OCI-LY7 (cell line): ENCODE measurements at regions not wholly inside any gene's neighbourhood (a gene's known extent, or its start where the extent isn't known, plus 50 kb on each side); places are given as distances from the start of the nearest gene placed in this dataset.
"Not testable (repeated sequence)": the region's sequence is repeated elsewhere in the genome, so short reads cannot be mapped to it uniquely, and the experiment has no call there.

ENCODE experiments used
- BruUV-seq: library from RNA; stranded (reverse); fragments of 400-500 nt; replicated peaks from 2 replicates; lab custom pipeline; 2021; lab: Mats Ljungman, UMichigan
- CTCF ChIA-PET: fragments of 300-600 bp; sonication (Branson Sonifier 250); formaldehyde crosslinking; loops from one replicate; lab custom pipeline; 2022; ENCODE audit warnings: antibody characterized with exemption; ENCODE audit not compliant: unreplicated experiment; lab: Charles Lee
- POLR2A ChIA-PET: fragments of 300-600 bp; sonication (Branson Sonifier 250); formaldehyde crosslinking; loops from one replicate; lab custom pipeline; 2022; ENCODE audit warnings: antibody characterized with exemption; lab: Charles Lee
- DNase-seq: peaks from one replicate; pipeline ENCODE4 v3.0.0-alpha.2; 2015; ENCODE audit warnings: low spot score
- H2AFZ ChIP-seq: fragments of 200-600 bp; sonication (generic), shearing (Covaris generic); 2 replicates; pipeline ENCODE4 v1.6.1; 2014; ENCODE audit warnings: mild to moderate bottlenecking, antibody characterized with exemption, low read length, moderate library complexity
- H3K27ac ChIP-seq: fragments of 200-600 bp; sonication (generic); 2 replicates; pipeline ENCODE4 v1.5.1; 2014; ENCODE audit warnings: mixed run types, low read depth, mild to moderate bottlenecking, moderate library complexity, low read length, inconsistent platforms; ENCODE audit not compliant: poor library complexity, severe bottlenecking
- H3K36me3 ChIP-seq: fragments of 200-600 bp; sonication (generic); 2 replicates; pipeline ENCODE4 v1.6.1; 2014; ENCODE audit warnings: mild to moderate bottlenecking, antibody characterized with exemption, low read length, moderate library complexity, mixed read lengths; ENCODE audit not compliant: insufficient read depth
- H3K4me1 ChIP-seq: fragments of 200-600 bp; sonication (generic); 2 replicates; pipeline ENCODE4 v1.5.1; 2014; ENCODE audit warnings: mild to moderate bottlenecking, low read length; ENCODE audit not compliant: insufficient read depth, poor library complexity, severe bottlenecking
- H3K4me2 ChIP-seq: fragments of 200-600 bp; sonication (generic); 2 replicates; pipeline ENCODE4 v1.6.1; 2014; ENCODE audit warnings: mild to moderate bottlenecking, low read length
- H3K4me3 ChIP-seq: fragments of 200-600 bp; sonication (generic); 2 replicates; pipeline ENCODE4 v1.5.1; 2014; ENCODE audit warnings: mild to moderate bottlenecking, low read depth, low read length; ENCODE audit not compliant: poor library complexity, severe bottlenecking
- H3K79me2 ChIP-seq: fragments of 200-600 bp; sonication (generic); 2 replicates; pipeline ENCODE4 v1.6.1; 2016; ENCODE audit warnings: low read depth, mild to moderate bottlenecking, low read length, moderate library complexity, mixed read lengths; ENCODE audit not compliant: insufficient read depth
- H3K9me2 ChIP-seq: fragments of 200-600 bp; sonication (generic); 2 replicates; pipeline ENCODE4 v1.6.1; 2016; ENCODE audit warnings: mild to moderate bottlenecking, low read length, mixed read lengths; ENCODE audit not compliant: insufficient read depth
- H3K9me3 ChIP-seq: fragments of 200-600 bp; sonication (generic); 2 replicates; pipeline ENCODE4 v1.6.1; 2014; ENCODE audit warnings: mild to moderate bottlenecking, mixed run types, low read length, mixed read lengths
- H4K20me1 ChIP-seq: fragments of 200-600 bp; sonication (generic); 2 replicates; pipeline ENCODE4 v1.6.1; 2014; ENCODE audit warnings: mild to moderate bottlenecking, antibody characterized with exemption, low read length, moderate library complexity, mixed read lengths; ENCODE audit not compliant: insufficient read depth
- CTCF ChIP-seq: fragments of 200-600 bp; sonication (generic); conservative IDR thresholded peaks from 2 replicates; pipeline ENCODE4 v1.5.1; 2014; ENCODE audit warnings: mild to moderate bottlenecking, antibody characterized with exemption, low read length, moderate library complexity, mixed read lengths
- EZH2phosphoT487 ChIP-seq: fragments of 200-600 bp; sonication (generic); IDR thresholded peaks from 2 replicates; pipeline ENCODE4 v1.6.1; 2018; ENCODE audit warnings: low read depth, borderline replicate concordance, mild to moderate bottlenecking, mixed run types, antibody characterized with exemption, low read length, moderate library complexity, mixed read lengths
- intact Hi-C: fragments of 100-400 bp; cut with micrococcal nuclease; formaldehyde crosslinking; loops from one replicate; pipeline ENCODE4 v1.10.0; 2022; ENCODE audit not compliant: unreplicated experiment

- intact Hi-C loops = no loop called here
- Histone ChIP-seq H3K79me2 (no peaks in the 10 kb centered on the region), H3K9me3 (no peaks in the 10 kb centered on the region), H3K27ac (no peak overlapping the region), H3K4me1 (no peaks in the 10 kb centered on the region), H3K36me3 (no peaks in the 10 kb centered on the region), H4K20me1 (no peaks in the 10 kb centered on the region), H3K9me2 (no peaks in the 10 kb centered on the region), H2AFZ (no peak overlapping the region), H3K4me2 (no peak overlapping the region), H3K4me3 (no peak overlapping the region)
- ChIA-PET POLR2A (no interaction called here), CTCF (no interaction called here)
- TF ChIP-seq CTCF = no peak
- no peak for TF ChIP-seq EZH2phosphoT487
- BruUV-seq = no TSS peak
- DNase-seq = no peak
These were observed 67.0 kb downstream of the EBLN1 start for GRCh38 chr10:22150842-22151241.

- BruUV-seq = no TSS peak
- H3K4me3 ChIP-seq = no peak overlapping the region
- no peak for TF ChIP-seq EZH2phosphoT487
- H3K79me2 ChIP-seq = no peaks in the 10 kb centered on the region
- no peaks in the 10 kb centered on the region for H3K9me3 ChIP-seq
- no peaks in the 10 kb centered on the region for H3K9me2 ChIP-seq
- no peak overlapping the region for H2AFZ ChIP-seq
- intact Hi-C loops = no loop called here
- H4K20me1 ChIP-seq = no peaks in the 10 kb centered on the region
- ChIA-PET CTCF (no interaction called here), POLR2A (no interaction called here)
- no peak overlapping the region for H3K27ac ChIP-seq
- H3K36me3 ChIP-seq = no peaks in the 10 kb centered on the region
- DNase-seq = no peak
- H3K4me2 ChIP-seq = no peak overlapping the region
- no peaks in the 10 kb centered on the region for H3K4me1 ChIP-seq
These were observed 68.9 kb downstream of the EBLN1 start for GRCh38 chr10:22148961-22149360.

- CTCF ChIA-PET, H3K79me2 ChIP-seq, DNase-seq, H3K9me3 ChIP-seq, H2AFZ ChIP-seq, intact Hi-C loops, H3K9me2 ChIP-seq, BruUV-seq, H3K27ac ChIP-seq, H3K4me1 ChIP-seq, H4K20me1 ChIP-seq, POLR2A ChIA-PET, H3K4me3 ChIP-seq, H3K36me3 ChIP-seq, H3K4me2 ChIP-seq: not testable (repeated sequence)
These were observed 71.9 kb downstream of the EBLN1 start for GRCh38 chr10:22145873-22146272.

- no peaks in the 10 kb centered on the region for H3K9me2 ChIP-seq
- no peak overlapping the region for H3K4me2 ChIP-seq
- H3K4me1 ChIP-seq = no peaks in the 10 kb centered on the region
- no peak overlapping the region for H3K27ac ChIP-seq
- no peak overlapping the region for H2AFZ ChIP-seq
- TF ChIP-seq EZH2phosphoT487 = no peak
- no peak for TF ChIP-seq CTCF
- DNase-seq = no peak
- no peaks in the 10 kb centered on the region for H3K9me3 ChIP-seq
- BruUV-seq = no TSS peak
- no peaks in the 10 kb centered on the region for H3K79me2 ChIP-seq
- intact Hi-C loops = no loop called here
- H3K4me3 ChIP-seq = no peak overlapping the region
- POLR2A ChIA-PET = interaction anchor here (0.6 to 1.6 kb wide), 4 partner anchors 19 to 1250 kb away, joined by 3 to 4 read pairs (median 4); no protein-coding TSS in a partner anchor
- no peaks in the 10 kb centered on the region for H4K20me1 ChIP-seq
- CTCF ChIA-PET = no interaction called here
- no peaks in the 10 kb centered on the region for H3K36me3 ChIP-seq
These were observed 80.3 kb downstream of the EBLN1 start for GRCh38 chr10:22137542-22137941.
